Mesodermal cell (in vitro differentiated cells): ENCODE measurements at regions not wholly inside any gene's neighbourhood (a gene's known extent, or its start where the extent isn't known, plus 50 kb on each side); places are given as distances from the start of the nearest gene placed in this dataset.

ENCODE experiments used
- H3K27ac ChIP-seq: 2 replicates; pipeline ENCODE4 v1.7.0; 2013; ENCODE audit warnings: mild to moderate bottlenecking, low read depth, low read length, moderate library complexity; ENCODE audit not compliant: severe bottlenecking
- H3K36me3 ChIP-seq: 2 replicates; pipeline ENCODE4 v1.7.1; 2013; ENCODE audit warnings: mild to moderate bottlenecking, low read length, moderate library complexity; ENCODE audit not compliant: control insufficient read depth, insufficient read depth
- H3K4me1 ChIP-seq: one replicate; pipeline ENCODE4 v1.7.1; 2013; ENCODE audit warnings: mild to moderate bottlenecking, low read length; ENCODE audit not compliant: insufficient read depth, control insufficient read depth, poor library complexity, severe bottlenecking
- H3K4me3 ChIP-seq: 2 replicates; pipeline ENCODE4 v1.7.0; 2013; ENCODE audit warnings: low read length, control low read depth, mild to moderate bottlenecking; ENCODE audit not compliant: insufficient read depth, poor library complexity, severe bottlenecking; ENCODE audit errors: extremely low read depth
- H3K9me3 ChIP-seq: 2 replicates; pipeline ENCODE4 v1.7.1; 2013; ENCODE audit warnings: mild to moderate bottlenecking, low read length, moderate library complexity; ENCODE audit not compliant: control insufficient read depth
- WGBS, 2 experiments: methylation state at CpG; one replicate each; pipeline ENCODE4 v1.1.5; 2013; ENCODE audit warnings: missing lambda C conversion rate in 2 of 2; ENCODE audit not compliant: insufficient coverage in 2 of 2; 5-methylcytosine and 5-hydroxymethylcytosine counted together

- Histone ChIP-seq H3K4me1 (no peaks in the 10 kb centered on the region), H3K27ac (no peak overlapping the region), H3K4me3 (no peak overlapping the region), H3K36me3 (no peaks in the 10 kb centered on the region), H3K9me3 (no peaks in the 10 kb centered on the region)
- WGBS, 2 experiments, result no CpG with 5 or more reads among the region's 2 CpGs
Observed at GRCh38 chr4:89639395-89639794, 197.6 kb downstream of the SNCA start.

GRCh38 chr4:89625599-89626293, 211.2 kb downstream of the SNCA start:
- Histone ChIP-seq H3K9me3 (no peaks in the 10 kb centered on the region), H3K4me1 (no peaks in the 10 kb centered on the region), H3K36me3 (no peaks in the 10 kb centered on the region), H3K4me3 (no peak overlapping the region), H3K27ac (no peak overlapping the region)
- no CpG with 5 or more reads among the region's 1 CpG for WGBS, 2 experiments

GRCh38 chr4:89619206-89619962, 217.6 kb downstream of the SNCA start:
- no peaks in the 10 kb centered on the region for H3K36me3 ChIP-seq
- H3K27ac ChIP-seq, result peak overlapping the region; percentile 31
- no peaks in the 10 kb centered on the region for H3K4me1 ChIP-seq
- no peak overlapping the region for H3K4me3 ChIP-seq
- no peaks in the 10 kb centered on the region for H3K9me3 ChIP-seq
- WGBS, 2 experiments, result 50% methylated on average over 1 of the region's 1 CpG

GRCh38 chr4:89618151-89618550, 218.8 kb downstream of the SNCA start:
- H3K9me3 ChIP-seq, result no peaks in the 10 kb centered on the region
- no peak overlapping the region for H3K27ac ChIP-seq
- H3K4me3 ChIP-seq, result no peak overlapping the region
- WGBS, 2 experiments, result 82 to 100% methylated on average over 1 to 2 of the region's 2 CpGs
- no peaks in the 10 kb centered on the region for H3K4me1 ChIP-seq
- H3K36me3 ChIP-seq, result no peaks in the 10 kb centered on the region

- 88 to 93% methylated on average over 2 of the region's 3 CpGs for WGBS, 2 experiments
- no peaks in the 10 kb centered on the region for H3K36me3 ChIP-seq
- H3K4me3 ChIP-seq, result no peak overlapping the region
- H3K9me3 ChIP-seq, result no peaks in the 10 kb centered on the region
- no peak overlapping the region for H3K27ac ChIP-seq
- no peaks in the 10 kb centered on the region for H3K4me1 ChIP-seq
Observed at GRCh38 chr4:89617317-89617716, 219.6 kb downstream of the SNCA start.

GRCh38 chr4:89616382-89616781, 220.6 kb downstream of the SNCA start:
- Histone ChIP-seq H3K4me3 (no peak overlapping the region), H3K27ac (no peak overlapping the region), H3K9me3 (no peaks in the 10 kb centered on the region), H3K4me1 (no peaks in the 10 kb centered on the region), H3K36me3 (no peaks in the 10 kb centered on the region)
- WGBS, 2 experiments, result 83 to 90% methylated on average over 2 of the region's 2 CpGs

- Histone ChIP-seq H3K9me3 (no peaks in the 10 kb centered on the region), H3K4me3 (no peak overlapping the region)
- WGBS, 2 experiments, result 100% methylated on average over 1 of the region's 4 CpGs; no CpG with 5 or more reads in 1 of the 2 experiments
Observed at GRCh38 chr4:89615051-89615450, 221.9 kb downstream of the SNCA start.

GRCh38 chr4:89614155-89614554, 222.8 kb downstream of the SNCA start:
- H3K4me3 ChIP-seq, result no peak overlapping the region
- H3K9me3 ChIP-seq, result no peaks in the 10 kb centered on the region
- H3K36me3 ChIP-seq, result no peaks in the 10 kb centered on the region

More at GRCh38 chr4:89615051-89615450, 221.9 kb downstream of the SNCA start:
- Histone ChIP-seq H3K4me1 (no peaks in the 10 kb centered on the region), H3K36me3 (no peaks in the 10 kb centered on the region), H3K27ac (no peak overlapping the region)

GRCh38 chr4:89610236-89610635, 226.7 kb downstream of the SNCA start:
- no peaks in the 10 kb centered on the region for H3K4me1 ChIP-seq
- H3K4me3 ChIP-seq, result no peak overlapping the region
- no peaks in the 10 kb centered on the region for H3K36me3 ChIP-seq
- no peaks in the 10 kb centered on the region for H3K9me3 ChIP-seq
- WGBS, 2 experiments, result 90 to 100% methylated on average over 1 of the region's 4 CpGs
- no peak overlapping the region for H3K27ac ChIP-seq

More at GRCh38 chr4:89614155-89614554, 222.8 kb downstream of the SNCA start:
- Histone ChIP-seq H3K27ac (no peak overlapping the region), H3K4me1 (no peaks in the 10 kb centered on the region)

- Histone ChIP-seq H3K4me1 (no peaks in the 10 kb centered on the region), H3K27ac (no peak overlapping the region), H3K4me3 (no peak overlapping the region), H3K36me3 (no peaks in the 10 kb centered on the region), H3K9me3 (no peaks in the 10 kb centered on the region)
- 46 to 84% methylated on average over 2 to 5 of the region's 5 CpGs for WGBS, 2 experiments
Observed at GRCh38 chr4:89609756-89610155, 227.2 kb downstream of the SNCA start.

- Histone ChIP-seq H3K4me1 (no peaks in the 10 kb centered on the region), H3K36me3 (no peaks in the 10 kb centered on the region), H3K9me3 (no peaks in the 10 kb centered on the region), H3K27ac (no peak overlapping the region), H3K4me3 (no peak overlapping the region)
- 100% methylated on average over 5 of the region's 6 CpGs; no CpG with 5 or more reads in 1 of the 2 experiments for WGBS, 2 experiments
Observed at GRCh38 chr4:89604951-89605350, 232.0 kb downstream of the SNCA start.
